ENCODE measurements at regions not wholly inside any gene's neighbourhood (a gene's known extent, or its start where the extent isn't known, plus 50 kb on each side); places are given as distances from the start of the nearest gene placed in this dataset.

GRCh38 chr22:48188231-48188721, 1425.8 kb downstream of the TBC1D22A start:
- TF ChIP-seq GABPA (IDR thresholded peaks at IDR 0.05; ENCODE audit: low read depth), result no peak
- no peak for TF ChIP-seq CTCF (IDR thresholded peaks at IDR 0.05; ENCODE audit: insufficient read depth, low read length)
- no peak for TF ChIP-seq POLR2AphosphoS5 (IDR thresholded peaks at IDR 0.05; ENCODE audit: low read depth)
- TF ChIP-seq REST (IDR thresholded peaks at IDR 0.05; ENCODE audit: insufficient replicate concordance, low read depth), result no peak

Measured in HL-60 (cell line).